ENCODE measurements at regions not wholly inside any gene's neighbourhood (a gene's known extent, or its start where the extent isn't known, plus 50 kb on each side); places are given as distances from the start of the nearest gene placed in this dataset.

DNA sequence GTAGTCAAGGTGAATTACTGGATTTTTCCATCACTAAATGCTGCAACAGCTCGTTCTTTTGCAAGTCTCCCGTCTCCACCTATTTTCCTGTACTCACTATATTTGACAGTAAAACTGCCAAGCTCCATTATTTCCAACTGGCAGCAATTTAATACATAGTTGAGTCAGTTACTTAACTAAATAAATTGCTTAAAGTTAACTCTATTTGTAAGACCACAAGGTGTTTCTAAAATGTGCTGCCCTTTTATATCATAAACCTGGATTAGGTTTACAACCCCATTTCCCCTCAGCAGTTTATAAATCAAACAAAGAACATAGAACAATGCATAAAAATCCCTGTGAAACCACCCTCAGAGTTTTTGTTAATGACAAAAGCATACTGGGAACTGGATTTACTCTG lies 211.4 kb upstream of the DPH6 start:
- Histone ChIP-seq H3K27ac (ENCODE audit: low read depth in 1 of 2, low read length in 1 of 2) (no peak overlapping the region), H3K4me1 (ENCODE audit: control insufficient read depth in 2 of 2, insufficient read depth in 2 of 2, low read length in 2 of 2) (no peaks in the 10 kb centered on the region), H3K9me3 (ENCODE audit: control insufficient read depth in 2 of 2, insufficient read depth in 1 of 2, low read length in 1 of 2) (no peaks in the 10 kb centered on the region), H3K4me3 (ENCODE audit: low read length in 2 of 2) (no peak overlapping the region), H3K27me3 (ENCODE audit: control insufficient read depth in 2 of 2, insufficient read depth in 1 of 2, low read length in 1 of 2) (no peaks in the 10 kb centered on the region), H3K36me3 (ENCODE audit: control insufficient read depth in 2 of 2, insufficient read depth in 2 of 2, low read length in 1 of 2) (no peaks in the 10 kb centered on the region)
- 91% methylated on average over 2 of the region's 2 CpGs for WGBS
- DNase-seq (ENCODE audit: low read depth in 6 of 9, low spot score in 9 of 9) = no peak

DNA sequence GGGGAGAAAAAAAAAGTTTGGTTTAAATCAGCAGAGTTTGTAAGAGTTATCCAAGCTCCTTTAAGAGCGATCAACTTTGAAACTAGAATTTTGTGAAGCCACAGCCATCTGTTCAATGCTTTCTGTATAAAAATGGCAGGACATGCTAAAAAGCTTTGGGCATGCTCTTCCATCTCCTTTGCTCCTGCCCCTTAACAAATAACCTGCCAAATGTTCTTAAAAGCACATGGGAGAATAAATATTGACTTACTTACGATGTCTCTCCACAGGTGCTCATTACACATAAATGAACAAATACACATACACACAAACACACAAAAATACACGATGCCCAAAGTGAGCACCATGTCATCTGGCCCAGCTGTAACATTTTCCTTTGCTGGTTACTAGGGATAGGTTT lies 211.8 kb upstream of the DPH6 start:
- Histone ChIP-seq H3K36me3 (ENCODE audit: control insufficient read depth in 2 of 2, insufficient read depth in 2 of 2, low read length in 1 of 2) (no peaks in the 10 kb centered on the region), H3K27ac (ENCODE audit: low read depth in 1 of 2, low read length in 1 of 2) (no peak overlapping the region), H3K4me1 (ENCODE audit: control insufficient read depth in 2 of 2, insufficient read depth in 2 of 2, low read length in 2 of 2) (no peaks in the 10 kb centered on the region), H3K4me3 (ENCODE audit: low read length in 2 of 2) (no peak overlapping the region), H3K27me3 (ENCODE audit: control insufficient read depth in 2 of 2, insufficient read depth in 1 of 2, low read length in 1 of 2) (no peaks in the 10 kb centered on the region), H3K9me3 (ENCODE audit: control insufficient read depth in 2 of 2, insufficient read depth in 1 of 2, low read length in 1 of 2) (no peaks in the 10 kb centered on the region)
- DNase-seq (ENCODE audit: low read depth in 6 of 9, low spot score in 9 of 9) = no peak
- 94% methylated on average over 3 of the region's 3 CpGs for WGBS

DNA sequence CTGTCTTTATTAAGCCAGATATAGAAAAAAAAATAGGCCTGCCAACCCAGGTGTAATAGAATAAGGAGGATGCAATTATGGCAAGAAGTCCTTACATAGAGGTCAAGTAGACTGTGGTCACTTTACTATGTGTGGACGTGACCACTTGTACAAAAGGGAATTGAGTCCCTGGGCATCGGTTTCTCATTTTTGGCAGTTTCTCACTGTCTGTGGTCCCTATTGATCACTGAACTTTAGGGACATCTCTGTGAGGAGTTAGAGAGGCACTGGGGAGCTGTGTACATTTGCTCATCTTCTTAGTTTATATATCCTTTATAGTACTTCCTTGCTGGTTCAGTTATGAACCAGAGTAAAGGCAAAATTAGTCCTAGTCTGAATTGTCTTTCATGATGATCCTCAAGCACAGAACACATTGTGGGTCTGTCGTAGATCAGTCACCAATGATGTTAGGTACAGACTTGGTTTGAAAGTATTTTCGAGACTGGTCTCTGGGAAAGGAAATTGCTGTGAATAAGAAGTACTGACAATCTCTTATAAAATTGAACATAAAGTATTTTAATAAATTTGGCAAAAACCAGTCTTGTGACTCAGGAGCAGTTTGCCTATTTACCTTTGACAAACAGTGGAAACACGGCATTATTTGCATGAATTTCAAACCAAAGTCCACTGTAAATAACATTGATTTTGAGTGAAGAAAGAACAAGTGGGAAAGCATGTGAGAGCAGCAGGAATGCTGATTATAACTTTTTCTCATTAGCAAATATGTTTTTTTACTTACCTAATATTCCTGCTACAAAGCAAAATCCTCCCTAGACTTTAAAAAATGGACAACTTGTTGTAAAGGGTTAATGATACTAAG lies 218.9 kb upstream of the DPH6 start:
- Histone ChIP-seq H3K27ac (ENCODE audit: low read depth in 1 of 2, low read length in 1 of 2) (no peak overlapping the region), H3K9me3 (ENCODE audit: control insufficient read depth in 2 of 2, insufficient read depth in 1 of 2, low read length in 1 of 2) (no peaks in the 10 kb centered on the region), H3K4me1 (ENCODE audit: control insufficient read depth in 2 of 2, insufficient read depth in 2 of 2, low read length in 2 of 2) (no peaks in the 10 kb centered on the region), H3K4me3 (ENCODE audit: low read length in 2 of 2) (no peak overlapping the region), H3K36me3 (ENCODE audit: control insufficient read depth in 2 of 2, insufficient read depth in 2 of 2, low read length in 1 of 2) (no peaks in the 10 kb centered on the region), H3K27me3 (ENCODE audit: control insufficient read depth in 2 of 2, insufficient read depth in 1 of 2, low read length in 1 of 2) (no peaks in the 10 kb centered on the region)
- DNase-seq (ENCODE audit: low read depth in 6 of 9, low spot score in 9 of 9) = no peak
- WGBS = 95% methylated on average over 5 of the region's 5 CpGs

DNA sequence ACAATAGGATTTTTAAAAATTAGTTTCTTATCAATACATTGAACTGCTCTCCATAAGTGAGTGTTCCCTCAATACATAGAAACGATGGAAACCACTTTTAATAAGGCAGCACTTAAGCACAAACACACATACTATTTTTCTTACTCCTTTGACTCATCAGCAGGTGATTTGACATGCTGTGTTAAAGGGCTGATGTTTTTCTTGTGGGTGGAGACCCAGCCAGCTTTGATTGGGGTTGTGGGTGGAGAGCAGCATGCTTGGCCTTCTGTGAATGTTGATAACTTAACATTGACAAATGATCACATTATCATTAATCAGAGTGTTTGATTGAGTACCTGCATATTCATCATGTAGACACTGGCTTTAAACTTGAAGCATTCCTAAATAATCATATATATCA lies 223.0 kb upstream of the DPH6 start:
- H3K9me3 ChIP-seq (ENCODE audit: control insufficient read depth in 2 of 2, insufficient read depth in 1 of 2, low read length in 1 of 2) = no peaks in the 10 kb centered on the region
- H3K27me3 ChIP-seq (ENCODE audit: control insufficient read depth in 2 of 2, insufficient read depth in 1 of 2, low read length in 1 of 2) = no peaks in the 10 kb centered on the region
- 88% methylated on average over 1 of the region's 1 CpG for WGBS
- H3K36me3 ChIP-seq (ENCODE audit: control insufficient read depth in 2 of 2, insufficient read depth in 2 of 2, low read length in 1 of 2) = no peaks in the 10 kb centered on the region
- DNase-seq (ENCODE audit: low read depth in 6 of 9, low spot score in 9 of 9) = no peak
- no peak overlapping the region for H3K27ac ChIP-seq (ENCODE audit: low read depth in 1 of 2, low read length in 1 of 2)
- H3K4me3 ChIP-seq (ENCODE audit: low read length in 2 of 2) = no peak overlapping the region
- no peaks in the 10 kb centered on the region for H3K4me1 ChIP-seq (ENCODE audit: control insufficient read depth in 2 of 2, insufficient read depth in 2 of 2, low read length in 2 of 2)

DNA sequence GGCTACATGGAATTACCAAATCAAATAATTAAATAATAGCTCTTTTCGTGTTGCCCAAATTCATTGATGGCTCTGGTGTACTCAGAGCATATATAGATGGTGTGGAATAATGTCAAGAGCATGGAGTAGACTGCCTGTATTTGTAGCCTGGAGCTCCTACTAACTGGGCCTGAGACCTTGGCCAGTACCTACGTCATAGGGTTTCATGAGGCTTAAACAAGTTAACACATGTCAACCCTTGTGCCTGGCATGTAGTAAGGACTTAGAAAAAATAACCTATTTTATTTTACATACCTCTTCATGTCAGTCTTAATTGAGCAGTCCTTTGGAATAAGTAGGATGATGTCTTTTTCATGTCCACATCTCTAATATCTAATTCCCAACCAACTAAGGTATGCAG lies 223.7 kb upstream of the DPH6 start:
- H3K36me3 ChIP-seq (ENCODE audit: control insufficient read depth in 2 of 2, insufficient read depth in 2 of 2, low read length in 1 of 2) = no peaks in the 10 kb centered on the region
- H3K4me1 ChIP-seq (ENCODE audit: control insufficient read depth in 2 of 2, insufficient read depth in 2 of 2, low read length in 2 of 2) = no peaks in the 10 kb centered on the region
- no peak for DNase-seq (ENCODE audit: low read depth in 6 of 9, low spot score in 9 of 9)
- H3K27me3 ChIP-seq (ENCODE audit: control insufficient read depth in 2 of 2, insufficient read depth in 1 of 2, low read length in 1 of 2) = no peaks in the 10 kb centered on the region
- H3K4me3 ChIP-seq (ENCODE audit: low read length in 2 of 2) = no peak overlapping the region
- H3K27ac ChIP-seq (ENCODE audit: low read depth in 1 of 2, low read length in 1 of 2) = no peak overlapping the region
- no peaks in the 10 kb centered on the region for H3K9me3 ChIP-seq (ENCODE audit: control insufficient read depth in 2 of 2, insufficient read depth in 1 of 2, low read length in 1 of 2)
- 93% methylated on average over 2 of the region's 2 CpGs for WGBS

DNA sequence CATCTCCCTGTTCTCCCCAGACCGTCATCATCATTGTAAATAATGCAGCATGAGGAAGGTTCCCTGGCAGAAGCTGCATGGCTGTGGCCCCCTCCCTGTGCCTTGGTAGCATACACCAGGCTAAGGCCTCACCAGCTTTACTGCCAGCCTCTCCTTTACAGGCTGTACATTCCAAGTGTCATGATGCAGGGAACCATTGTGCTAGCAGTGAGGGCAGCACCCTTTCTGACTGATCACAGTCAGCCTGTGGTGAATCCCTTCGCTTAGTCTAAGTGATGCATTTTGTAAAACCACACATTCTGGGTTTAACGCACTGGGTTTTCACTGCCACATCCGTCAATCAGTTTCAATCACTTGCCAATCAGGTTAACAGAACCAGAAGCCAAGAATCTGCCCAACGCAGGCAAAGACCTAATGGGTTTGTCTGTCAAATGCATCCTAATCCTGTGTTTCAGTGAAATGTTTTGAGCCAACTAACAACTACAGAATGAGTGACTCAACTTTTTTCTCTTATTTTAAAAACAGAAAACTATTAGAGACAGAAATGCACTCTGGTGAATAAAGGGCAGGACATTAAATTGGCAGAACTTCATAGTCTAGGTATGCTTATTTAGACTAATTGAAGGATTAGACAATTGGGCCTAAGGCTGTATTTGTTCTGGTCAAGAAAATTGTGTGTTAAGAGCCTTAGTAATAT lies 225.9 kb upstream of the DPH6 start:
- Histone ChIP-seq H3K4me1 (ENCODE audit: control insufficient read depth in 2 of 2, insufficient read depth in 2 of 2, low read length in 2 of 2) (no peaks in the 10 kb centered on the region), H3K27ac (ENCODE audit: low read depth in 1 of 2, low read length in 1 of 2) (no peak overlapping the region), H3K9me3 (ENCODE audit: control insufficient read depth in 2 of 2, insufficient read depth in 1 of 2, low read length in 1 of 2) (no peaks in the 10 kb centered on the region), H3K36me3 (ENCODE audit: control insufficient read depth in 2 of 2, insufficient read depth in 2 of 2, low read length in 1 of 2) (no peaks in the 10 kb centered on the region), H3K4me3 (ENCODE audit: low read length in 2 of 2) (no peak overlapping the region), H3K27me3 (ENCODE audit: control insufficient read depth in 2 of 2, insufficient read depth in 1 of 2, low read length in 1 of 2) (no peaks in the 10 kb centered on the region)
- WGBS = 94% methylated on average over 5 of the region's 5 CpGs
- no peak for DNase-seq (ENCODE audit: low read depth in 6 of 9, low spot score in 9 of 9)

DNA sequence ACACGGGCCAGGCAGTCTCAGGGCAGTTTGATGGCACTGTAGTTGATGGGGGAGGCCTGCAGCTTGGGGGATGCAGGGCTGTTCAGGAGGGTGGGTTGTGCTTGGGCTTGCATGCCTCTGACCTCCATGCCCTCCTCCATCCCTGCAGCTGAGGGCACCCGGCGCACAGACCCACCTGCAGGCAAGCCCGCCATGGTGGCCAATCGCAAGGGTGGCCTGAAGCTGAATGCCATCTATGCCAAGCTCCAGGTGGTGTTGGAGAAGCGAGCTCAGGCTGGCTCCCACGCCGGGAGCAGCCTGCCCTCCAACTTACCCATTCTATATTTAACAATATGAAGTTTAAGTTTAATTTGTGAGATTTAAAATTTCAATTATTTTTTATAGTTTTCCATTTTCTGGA lies 228.7 kb upstream of the DPH6 start:
- DNase-seq (ENCODE audit: low read depth in 6 of 9, low spot score in 9 of 9) = no peak
- Histone ChIP-seq H3K36me3 (ENCODE audit: control insufficient read depth in 2 of 2, insufficient read depth in 2 of 2, low read length in 1 of 2) (no peaks in the 10 kb centered on the region), H3K9me3 (ENCODE audit: control insufficient read depth in 2 of 2, insufficient read depth in 1 of 2, low read length in 1 of 2) (no peaks in the 10 kb centered on the region), H3K4me3 (ENCODE audit: low read length in 2 of 2) (no peak overlapping the region), H3K27ac (ENCODE audit: low read depth in 1 of 2, low read length in 1 of 2) (no peak overlapping the region), H3K4me1 (ENCODE audit: control insufficient read depth in 2 of 2, insufficient read depth in 2 of 2, low read length in 2 of 2) (no peaks in the 10 kb centered on the region), H3K27me3 (ENCODE audit: control insufficient read depth in 2 of 2, insufficient read depth in 1 of 2, low read length in 1 of 2) (no peaks in the 10 kb centered on the region)
- 92% methylated on average over 8 of the region's 8 CpGs for WGBS

DNA sequence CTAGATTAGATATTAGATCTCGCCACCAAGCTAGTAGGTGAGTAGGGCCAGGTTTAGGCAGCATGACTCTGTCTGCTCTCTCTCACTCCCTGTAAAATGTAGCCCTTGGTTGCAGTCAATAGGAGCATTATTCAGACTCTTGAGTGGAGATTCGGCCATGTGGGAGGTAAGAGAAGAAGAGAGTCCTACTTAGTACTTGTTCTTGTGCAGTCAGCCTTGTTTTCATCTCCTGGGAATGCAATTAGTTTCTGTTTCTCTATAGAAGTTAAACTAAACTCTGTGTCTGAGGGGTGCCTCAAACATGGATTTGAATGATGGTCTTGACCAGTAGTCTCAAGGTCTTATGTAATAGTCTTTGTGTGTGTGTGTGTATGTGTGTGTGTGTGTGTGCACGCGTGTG lies 229.5 kb upstream of the DPH6 start:
- no peaks in the 10 kb centered on the region for H3K4me1 ChIP-seq (ENCODE audit: control insufficient read depth in 2 of 2, insufficient read depth in 2 of 2, low read length in 2 of 2)
- no peaks in the 10 kb centered on the region for H3K27me3 ChIP-seq (ENCODE audit: control insufficient read depth in 2 of 2, insufficient read depth in 1 of 2, low read length in 1 of 2)
- no peak for DNase-seq (ENCODE audit: low read depth in 6 of 9, low spot score in 9 of 9)
- H3K4me3 ChIP-seq (ENCODE audit: low read length in 2 of 2) = no peak overlapping the region
- 96% methylated on average over 4 of the region's 4 CpGs for WGBS
- no peaks in the 10 kb centered on the region for H3K36me3 ChIP-seq (ENCODE audit: control insufficient read depth in 2 of 2, insufficient read depth in 2 of 2, low read length in 1 of 2)
- H3K9me3 ChIP-seq (ENCODE audit: control insufficient read depth in 2 of 2, insufficient read depth in 1 of 2, low read length in 1 of 2) = no peaks in the 10 kb centered on the region
- no peak overlapping the region for H3K27ac ChIP-seq (ENCODE audit: low read depth in 1 of 2, low read length in 1 of 2)

DNA sequence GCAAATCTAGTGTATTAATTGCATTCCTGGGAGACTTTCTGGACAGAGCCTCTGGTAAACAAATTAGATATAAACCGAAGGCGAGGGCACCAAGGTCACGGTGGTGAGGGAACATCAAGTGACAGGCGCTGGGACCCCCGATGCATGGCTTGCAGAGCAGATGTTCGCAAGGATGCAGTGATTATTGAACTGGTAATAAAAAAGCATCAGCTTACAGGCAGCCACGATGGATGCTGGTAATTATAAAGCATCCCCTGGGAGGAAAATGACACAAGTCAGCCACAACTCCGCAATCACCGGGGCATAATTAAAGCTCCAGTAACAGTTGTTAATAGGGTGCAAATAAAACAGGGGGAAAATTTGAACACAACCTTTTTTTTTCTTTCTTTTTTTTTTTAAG lies 231.1 kb upstream of the DPH6 start:
- Histone ChIP-seq H3K4me3 (ENCODE audit: low read length in 2 of 2) (no peak overlapping the region), H3K27me3 (ENCODE audit: control insufficient read depth in 2 of 2, insufficient read depth in 1 of 2, low read length in 1 of 2) (no peaks in the 10 kb centered on the region), H3K27ac (ENCODE audit: low read depth in 1 of 2, low read length in 1 of 2) (no peak overlapping the region), H3K36me3 (ENCODE audit: control insufficient read depth in 2 of 2, insufficient read depth in 2 of 2, low read length in 1 of 2) (no peaks in the 10 kb centered on the region), H3K9me3 (ENCODE audit: control insufficient read depth in 2 of 2, insufficient read depth in 1 of 2, low read length in 1 of 2) (no peaks in the 10 kb centered on the region), H3K4me1 (ENCODE audit: control insufficient read depth in 2 of 2, insufficient read depth in 2 of 2, low read length in 2 of 2) (no peaks in the 10 kb centered on the region)
- DNase-seq (ENCODE audit: low read depth in 6 of 9, low spot score in 9 of 9) = no peak
- WGBS = 93% methylated on average over 9 of the region's 9 CpGs
